Adrenal gland (tissue), 9 donors: ENCODE measurements at regions not wholly inside any gene's neighbourhood (a gene's known extent, or its start where the extent isn't known, plus 50 kb on each side); places are given as distances from the start of the nearest gene placed in this dataset.

ENCODE experiments used
- DNase-seq, 7 donors: peaks; one replicate each; pipeline ENCODE4 v3.0.0-alpha.2; 2019 to 2020
- H3K27ac ChIP-seq, 5 donors: fragments of 200-600 bp; sonication (generic) in 4 of 5; 1 replicate in 3 of 5; 2 replicates in 2 of 5; pipeline versions ENCODE4 v1.5.1 to v1.8.0; 2016 to 2020; ENCODE audit warnings: mild to moderate bottlenecking in 1 of 5
- H3K27me3 ChIP-seq: fragments of 200-600 bp; 2 replicates; pipeline ENCODE4 v1.8.0; 2021
- H3K36me3 ChIP-seq, 2 donors: fragments of 200-600 bp; replicated peaks in 1 of 2; 1 replicate in 1 of 2; 2 replicates in 1 of 2; pipeline versions ENCODE4 v1.5.1 to v1.8.0; 2018 to 2022
- H3K4me1 ChIP-seq, 2 donors: fragments of 200-600 bp; replicated peaks in 1 of 2; 1 replicate in 1 of 2; 2 replicates in 1 of 2; pipeline versions ENCODE4 v1.5.1 to v1.8.0; 2018 to 2021
- H3K4me3 ChIP-seq, 4 donors: fragments of 200-600 bp; sonication (generic) in 3 of 4; one replicate each; pipeline ENCODE4 v1.5.1; 2016 to 2018
- H3K9me3 ChIP-seq, 3 donors: fragments of 200-600 bp; sonication (generic) in 1 of 3; replicated peaks in 1 of 3; 1 replicate in 2 of 3; 2 replicates in 1 of 3; pipeline versions ENCODE4 v1.5.1 to v1.8.0; 2016 to 2021
- POLR2A ChIP-seq, 2 donors: fragments of 450-650 bp; IDR thresholded peaks; one replicate each; pipeline ENCODE4 v1.6.1; 2017; ENCODE audit warnings: antibody characterized with exemption in 2 of 2, mild to moderate bottlenecking in 2 of 2, moderate library complexity in 1 of 2
- WGBS, 4 donors: extraction: QIAGEN DNeasy Blood & Tissue Kit in 2 of 4; methylation state at CpG; one replicate each; pipeline versions ENCODE4 v1.1.5 to v1.1.7; 2013 to 2017; 5-methylcytosine and 5-hydroxymethylcytosine counted together
- intact Hi-C, 2 donors: fragments of 100-400 bp; cut with DNase I; formaldehyde crosslinking; loops; one replicate each; pipeline versions ENCODE4 v1.14.1 to v1.15.0; 2022 to 2023
- TF ChIP-seq, protein P1 (sequence below), 6 experiments: fragments of 450-650 bp in 4 of 6; fragments of 200-600 bp in 2 of 6; sonication (generic) in 1 of 6; IDR thresholded peaks; 1 replicate in 5 of 6; 2 replicates in 1 of 6; pipeline versions ENCODE4 v1.5.1 to v1.8.0; 2016 to 2021; ENCODE audit warnings: antibody characterized with exemption in 6 of 6, mild to moderate bottlenecking in 2 of 6, moderate library complexity in 1 of 6
- donor health status: healthy with polysubstance abuse.
- donor health status: Bipolar disorder and iron deficiency.
- donor health status: DM: yes; HTN: yes; CAD: no.
- donor health status: DM: no; HTN: no; CAD: no.
- donor health status: DM: no; HTN: no; CAD: no.

GRCh38 chr3:127106456-127106855 lies 86.5 kb upstream of the PRR23E start:
- intact Hi-C loops: no loop called here
- 61 to 84% (median 74%) methylated on average over 4 to 9 of the region's 9 CpGs for WGBS, 4 donors
- TF ChIP-seq, protein P1, sequence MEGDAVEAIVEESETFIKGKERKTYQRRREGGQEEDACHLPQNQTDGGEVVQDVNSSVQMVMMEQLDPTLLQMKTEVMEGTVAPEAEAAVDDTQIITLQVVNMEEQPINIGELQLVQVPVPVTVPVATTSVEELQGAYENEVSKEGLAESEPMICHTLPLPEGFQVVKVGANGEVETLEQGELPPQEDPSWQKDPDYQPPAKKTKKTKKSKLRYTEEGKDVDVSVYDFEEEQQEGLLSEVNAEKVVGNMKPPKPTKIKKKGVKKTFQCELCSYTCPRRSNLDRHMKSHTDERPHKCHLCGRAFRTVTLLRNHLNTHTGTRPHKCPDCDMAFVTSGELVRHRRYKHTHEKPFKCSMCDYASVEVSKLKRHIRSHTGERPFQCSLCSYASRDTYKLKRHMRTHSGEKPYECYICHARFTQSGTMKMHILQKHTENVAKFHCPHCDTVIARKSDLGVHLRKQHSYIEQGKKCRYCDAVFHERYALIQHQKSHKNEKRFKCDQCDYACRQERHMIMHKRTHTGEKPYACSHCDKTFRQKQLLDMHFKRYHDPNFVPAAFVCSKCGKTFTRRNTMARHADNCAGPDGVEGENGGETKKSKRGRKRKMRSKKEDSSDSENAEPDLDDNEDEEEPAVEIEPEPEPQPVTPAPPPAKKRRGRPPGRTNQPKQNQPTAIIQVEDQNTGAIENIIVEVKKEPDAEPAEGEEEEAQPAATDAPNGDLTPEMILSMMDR (IDR thresholded peaks at IDR 0.05): no peak
- no peak for TF ChIP-seq POLR2A (IDR thresholded peaks at IDR 0.05)
- H3K9me3 ChIP-seq: peaks cover 0 to under 1% (median 0%) of the 10 kb centered on the region in 3 donors
- H3K4me3 ChIP-seq: no peak overlapping the region
- H3K27me3 ChIP-seq: peaks cover 4% of the 10 kb centered on the region
- no peak overlapping the region for H3K27ac ChIP-seq
- H3K4me1 ChIP-seq: no peaks in the 10 kb centered on the region
- no peak for DNase-seq
- no peaks in the 10 kb centered on the region for H3K36me3 ChIP-seq

DNA sequence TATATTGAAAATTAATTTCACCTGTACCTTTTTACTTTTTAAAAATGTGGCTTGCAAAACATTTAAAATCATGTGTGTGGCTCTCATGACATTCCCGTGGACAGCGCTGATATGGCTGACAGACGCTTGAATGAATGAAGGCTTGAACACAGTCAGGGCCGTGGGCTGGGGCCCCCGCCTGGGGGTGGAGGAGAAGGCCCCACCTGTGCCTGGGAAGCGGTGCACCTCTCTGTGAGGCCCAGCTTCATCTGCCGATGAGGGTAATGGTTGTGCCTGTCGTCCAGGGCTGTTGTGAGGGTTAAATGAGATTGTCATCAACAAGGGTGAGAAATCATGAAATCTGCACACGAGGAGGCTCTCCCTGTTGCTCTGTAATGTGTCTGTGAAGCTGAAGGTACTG lies 85.9 kb upstream of the PRR23E start:
- peaks cover 0 to 6% (median 0%) of the 10 kb centered on the region in 3 donors for H3K9me3 ChIP-seq
- no peaks in the 10 kb centered on the region for H3K4me1 ChIP-seq
- TF ChIP-seq POLR2A (IDR thresholded peaks at IDR 0.05): no peak
- TF ChIP-seq, protein P1 (IDR thresholded peaks at IDR 0.05): no peak
- DNase-seq: no peak
- 80 to 89% (median 84%) methylated on average over 9 of the region's 9 CpGs for WGBS, 4 donors
- intact Hi-C loops: no loop called here
- H3K27ac ChIP-seq: no peak overlapping the region
- no peak overlapping the region for H3K4me3 ChIP-seq
- peaks cover 4% of the 10 kb centered on the region for H3K27me3 ChIP-seq
- H3K36me3 ChIP-seq: no peaks in the 10 kb centered on the region

DNA sequence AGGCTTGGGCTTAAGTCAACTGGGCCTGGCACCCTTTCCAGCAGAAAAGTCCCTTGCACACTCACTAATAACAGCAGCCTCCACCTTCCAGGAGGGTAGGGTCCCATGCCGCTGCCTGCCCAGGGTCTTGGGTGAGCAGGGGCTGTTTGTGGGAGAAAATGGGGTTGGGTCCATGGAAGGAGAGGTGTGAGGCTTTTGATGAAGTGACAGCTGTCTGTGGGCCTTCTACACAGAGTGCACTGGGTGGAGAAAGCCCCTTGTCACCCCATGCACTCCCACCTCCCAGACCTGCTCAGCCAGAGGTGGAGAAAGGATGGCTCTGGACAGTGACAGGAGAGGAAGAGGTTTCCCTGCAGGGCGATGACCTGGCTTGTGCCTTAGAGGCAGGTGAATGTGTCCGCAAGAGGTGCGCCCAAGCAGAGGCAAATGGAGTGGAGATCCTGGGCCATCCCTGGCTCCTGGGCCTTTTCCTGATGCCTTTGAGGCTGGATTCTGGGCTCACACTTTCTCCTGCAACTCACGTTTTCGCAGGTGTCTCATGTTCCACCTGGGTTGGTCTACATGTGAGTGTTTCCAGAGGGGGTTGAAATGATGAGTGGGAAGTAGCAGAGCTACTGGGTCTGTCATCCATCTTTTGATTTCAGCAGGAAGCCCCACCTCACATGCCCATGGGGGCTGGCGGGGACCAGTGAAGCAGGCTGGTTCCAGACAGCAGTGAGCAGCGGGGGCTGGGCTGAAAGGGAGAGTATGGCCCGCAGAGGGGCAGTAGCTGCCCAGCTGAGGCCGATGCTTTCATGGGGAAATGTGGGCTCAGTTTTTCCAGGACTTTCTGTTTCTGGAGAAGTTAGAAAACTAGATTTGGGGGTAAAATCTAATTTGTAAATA lies 85.2 kb upstream of the PRR23E start:
- Histone ChIP-seq H3K4me1 (no peaks in the 10 kb centered on the region), H3K36me3 (no peaks in the 10 kb centered on the region), H3K27me3 (peaks cover 4% of the 10 kb centered on the region), H3K27ac (no peak overlapping the region), H3K9me3 (peaks cover 0 to 6% (median 4%) of the 10 kb centered on the region in 3 donors), H3K4me3 (no peak overlapping the region)
- WGBS, 4 donors: 89 to 97% (median 92%) methylated on average over 8 to 10 of the region's 10 CpGs
- TF ChIP-seq, protein P1 (IDR thresholded peaks at IDR 0.05): no peak
- TF ChIP-seq POLR2A (IDR thresholded peaks at IDR 0.05): no peak
- DNase-seq: no peak
- intact Hi-C loops: no loop called here

DNA sequence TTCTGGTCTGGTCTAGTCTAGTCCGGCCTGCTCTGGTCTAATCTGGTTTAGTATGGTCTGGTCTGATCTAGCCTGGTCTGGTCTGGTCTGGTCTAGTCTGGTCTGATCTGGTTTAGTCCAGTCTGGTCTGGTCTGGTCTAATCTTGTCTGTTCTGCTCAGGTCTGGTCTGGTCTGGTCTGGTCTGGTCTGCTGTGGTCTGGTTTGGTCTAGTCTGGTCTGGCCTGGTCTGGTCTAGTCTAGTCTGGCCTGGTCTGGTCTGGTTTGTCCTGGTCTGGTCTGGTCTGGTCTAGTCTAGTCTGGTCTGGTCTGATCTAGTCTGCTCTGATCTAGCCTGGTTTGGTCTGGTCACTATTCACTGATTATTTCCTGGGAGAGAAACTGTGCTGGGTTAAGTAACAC lies 84.1 kb upstream of the PRR23E start:
- Histone ChIP-seq H3K27ac (no peak overlapping the region), H3K4me1 (no peaks in the 10 kb centered on the region), H3K36me3 (no peaks in the 10 kb centered on the region), H3K4me3 (no peak overlapping the region), H3K9me3 (peaks cover 0 to 6% (median 6%) of the 10 kb centered on the region in 3 donors), H3K27me3 (peaks cover 4% of the 10 kb centered on the region)
- TF ChIP-seq POLR2A (IDR thresholded peaks at IDR 0.05): no peak
- TF ChIP-seq, protein P1 (IDR thresholded peaks at IDR 0.05): no peak
- 86 to 100% (median 97%) methylated on average over 1 of the region's 1 CpG for WGBS, 4 donors
- DNase-seq: no peak
- intact Hi-C loops: no loop called here
